AG20443 (cell line): ENCODE measurements at regions not wholly inside any gene's neighbourhood (a gene's known extent, or its start where the extent isn't known, plus 50 kb on each side); places are given as distances from the start of the nearest gene placed in this dataset.

Source experiments
- DNase-seq: peaks from one replicate; pipeline ENCODE4 v3.0.0; 2012; ENCODE audit warnings: low spot score, mixed read lengths

GRCh38 chrX:43508694-43509093 is 147.4 kb upstream of the MAOA start:
- no peak for DNase-seq

- no peak for DNase-seq
These were observed 145.9 kb upstream of the MAOA start for GRCh38 chrX:43510209-43510608.

DNA sequence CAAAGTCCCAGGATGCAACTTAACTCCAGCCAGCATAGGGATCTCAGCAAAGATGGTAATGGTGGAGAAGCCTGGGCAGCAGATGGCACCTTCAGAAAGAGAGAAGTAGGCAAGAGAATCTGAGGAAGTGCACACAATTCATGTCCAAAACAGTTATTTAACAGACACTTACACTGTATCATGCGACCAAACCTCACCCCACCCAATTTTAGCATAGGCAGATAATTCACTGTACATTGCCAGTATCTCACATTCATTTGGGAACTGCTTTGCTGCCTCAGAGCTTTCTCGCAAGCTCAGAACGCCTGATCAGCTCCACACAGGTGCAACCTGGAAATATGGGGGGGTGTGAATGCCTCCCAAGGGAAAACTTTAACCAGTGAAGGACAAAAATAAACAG is 143.0 kb upstream of the MAOA start:
- no peak for DNase-seq

- no peak for DNase-seq
These were observed 141.3 kb upstream of the MAOA start for GRCh38 chrX:43514820-43515219.

GRCh38 chrX:43522582-43522981 is 133.5 kb upstream of the MAOA start:
- no peak for DNase-seq

DNA sequence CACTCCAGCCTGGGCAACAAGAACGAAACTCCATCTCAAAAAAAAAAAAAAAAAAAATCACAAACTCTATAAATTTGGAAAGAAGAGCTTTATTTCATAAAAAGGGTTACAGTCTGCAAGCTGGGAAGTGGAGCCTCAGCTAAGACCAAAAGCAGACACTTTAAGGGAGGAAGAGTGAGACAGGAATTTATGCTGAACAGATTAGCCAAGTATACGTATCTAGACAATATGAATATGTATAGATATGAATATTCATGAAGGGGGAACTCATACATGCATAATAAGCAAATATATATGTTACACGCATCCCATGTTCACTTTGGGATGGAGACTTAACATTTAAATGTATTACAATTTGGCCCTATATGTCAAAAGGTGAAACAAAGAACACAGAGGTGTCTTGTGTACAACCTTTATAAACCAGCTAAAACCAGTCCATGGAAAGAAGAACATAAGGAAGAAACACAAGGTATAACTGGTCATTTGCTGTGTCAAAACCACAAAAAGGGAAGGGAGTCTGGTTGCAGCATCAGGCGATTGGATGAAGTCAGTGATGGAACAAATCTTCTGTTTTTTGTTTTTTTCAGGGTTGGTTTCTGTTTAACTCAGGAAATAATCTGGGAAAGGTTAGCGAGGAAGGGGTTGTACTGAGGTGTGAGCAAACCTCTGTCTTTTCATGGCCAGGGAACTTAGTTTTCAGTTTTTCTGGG is 130.0 kb upstream of the MAOA start:
- no peak for DNase-seq

DNA sequence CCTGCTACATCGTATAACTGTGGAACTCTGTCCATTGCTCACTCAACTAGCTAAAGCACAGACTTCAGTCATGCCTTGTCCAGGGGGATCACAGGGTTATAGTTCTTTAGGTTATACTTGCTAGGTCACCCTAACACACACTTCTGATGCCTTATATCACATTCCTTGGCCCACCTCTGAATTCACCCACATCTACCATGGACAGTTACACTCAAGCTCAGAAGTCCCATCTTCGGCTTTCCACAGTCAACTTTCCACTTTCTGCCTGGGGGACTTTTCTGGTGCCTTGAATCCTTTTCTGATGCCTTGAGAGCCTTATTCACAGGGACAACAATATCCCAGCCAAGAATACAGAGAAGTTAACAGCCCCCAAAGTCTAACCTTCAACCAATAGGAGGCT is 129.2 kb upstream of the MAOA start:
- no peak for DNase-seq

DNA sequence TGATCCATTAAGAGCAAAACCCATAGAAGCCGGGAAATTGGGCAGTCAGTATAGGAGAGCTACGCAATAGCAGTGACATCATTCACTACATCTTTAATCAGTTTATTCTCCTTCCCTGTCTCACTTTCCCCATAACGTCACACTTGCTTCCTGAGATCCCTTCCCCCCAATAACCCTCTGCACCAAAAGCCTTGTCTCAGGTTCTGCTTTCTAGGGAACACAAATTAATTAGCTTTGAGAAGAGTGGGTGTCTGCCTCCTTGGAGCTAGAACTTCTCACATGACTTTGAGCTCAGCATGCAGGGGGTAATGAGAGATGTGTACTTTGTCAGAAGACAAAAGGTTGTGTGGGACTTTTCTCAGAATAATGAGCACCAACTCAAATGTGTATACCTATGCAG is 128.3 kb upstream of the MAOA start:
- DNase-seq: no peak

- no peak for DNase-seq
These were observed 125.3 kb upstream of the MAOA start for GRCh38 chrX:43530837-43531236.

- no peak for DNase-seq
These were observed 115.8 kb upstream of the MAOA start for GRCh38 chrX:43540318-43540717.

DNA sequence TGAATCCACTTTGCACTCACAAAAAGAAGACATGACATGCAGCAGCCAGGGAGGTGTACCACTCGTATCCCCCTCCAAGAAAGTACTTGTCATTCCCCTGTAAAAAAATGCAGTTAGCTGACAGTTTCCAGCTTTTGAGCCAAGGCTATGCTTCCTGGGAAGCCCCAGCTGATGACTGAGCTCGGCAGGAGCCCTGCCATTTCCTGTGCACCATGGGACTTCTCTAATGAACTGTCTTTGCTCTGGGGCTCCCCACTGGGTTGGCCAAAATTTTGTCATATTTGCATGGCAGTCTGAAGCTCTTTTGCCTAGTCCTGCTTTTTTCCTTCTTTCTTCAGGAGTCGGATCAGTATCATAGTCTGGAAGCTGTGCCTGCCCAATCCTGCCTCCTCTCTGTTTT is 104.5 kb upstream of the MAOA start:
- DNase-seq: no peak

- no peak for DNase-seq
These were observed 103.9 kb upstream of the MAOA start for GRCh38 chrX:43552156-43552555.

GRCh38 chrX:43552703-43553102 is 103.4 kb upstream of the MAOA start:
- no peak for DNase-seq

DNA sequence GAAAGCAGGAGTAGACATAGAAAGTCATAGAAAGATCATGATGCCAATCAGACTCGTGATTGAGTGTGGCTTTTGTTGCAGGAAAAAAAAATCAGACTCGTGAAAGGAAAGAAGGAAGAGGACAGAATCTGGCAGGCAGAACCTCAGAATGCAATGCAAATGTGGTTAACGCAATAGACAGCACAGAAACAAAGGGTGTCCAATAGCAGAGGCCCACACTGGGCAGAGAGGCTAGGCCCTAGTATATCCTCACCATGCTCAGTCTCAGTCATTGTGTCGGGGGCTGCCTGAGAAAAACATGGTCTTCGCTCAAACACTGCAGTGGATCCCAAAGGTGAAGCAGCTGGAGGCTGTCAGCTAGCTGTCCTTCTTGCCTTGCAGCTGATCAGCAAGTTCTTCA is 102.8 kb upstream of the MAOA start:
- DNase-seq: no peak

- no peak for DNase-seq
These were observed 99.9 kb upstream of the MAOA start for GRCh38 chrX:43556207-43556606.

GRCh38 chrX:43557792-43558191 is 98.3 kb upstream of the MAOA start:
- DNase-seq: peak; percentile 43

DNA sequence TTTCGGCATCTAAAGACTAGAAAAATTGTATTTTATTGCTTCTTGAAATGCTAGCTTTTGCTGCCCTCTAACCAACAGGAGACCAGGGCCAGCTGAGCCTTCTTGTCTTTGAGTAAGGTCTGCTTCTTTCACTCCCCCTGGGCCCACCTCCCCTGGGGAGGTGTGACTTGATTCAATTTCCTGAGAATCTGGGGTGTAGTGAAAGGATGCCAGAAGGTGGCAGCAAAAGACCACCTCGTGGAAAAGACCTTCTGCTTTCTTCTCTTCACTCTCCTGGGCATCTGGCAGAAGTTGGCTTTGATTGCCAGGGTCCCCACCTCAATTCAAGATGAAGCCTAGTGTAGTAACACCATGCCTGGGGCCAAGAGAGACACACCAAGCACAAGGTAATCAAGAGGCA is 96.5 kb upstream of the MAOA start:
- DNase-seq: peak; percentile 7

GRCh38 chrX:43560247-43560946 is 95.7 kb upstream of the MAOA start:
- DNase-seq: no peak

DNA sequence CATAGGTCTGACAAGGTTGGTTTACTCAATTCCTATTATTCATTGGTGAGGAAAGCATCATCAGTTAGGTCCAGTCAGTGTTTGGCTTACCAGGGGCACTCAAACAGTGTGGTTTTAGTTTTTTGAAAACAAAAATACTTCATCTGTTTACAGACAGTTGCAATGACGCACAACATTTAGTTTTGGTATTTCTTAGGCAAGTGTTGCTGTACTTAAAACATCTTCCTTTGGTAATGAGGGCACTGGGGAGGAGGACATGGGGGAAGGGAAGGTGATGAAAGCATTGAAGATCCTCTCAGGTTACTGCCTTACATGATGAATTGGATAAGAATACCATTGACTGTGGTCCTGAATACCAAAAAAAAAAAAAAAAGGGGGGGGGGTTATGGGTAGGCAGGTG is 93.7 kb upstream of the MAOA start:
- DNase-seq: no peak

GRCh38 chrX:43564953-43565352 is 91.1 kb upstream of the MAOA start:
- no peak for DNase-seq

DNA sequence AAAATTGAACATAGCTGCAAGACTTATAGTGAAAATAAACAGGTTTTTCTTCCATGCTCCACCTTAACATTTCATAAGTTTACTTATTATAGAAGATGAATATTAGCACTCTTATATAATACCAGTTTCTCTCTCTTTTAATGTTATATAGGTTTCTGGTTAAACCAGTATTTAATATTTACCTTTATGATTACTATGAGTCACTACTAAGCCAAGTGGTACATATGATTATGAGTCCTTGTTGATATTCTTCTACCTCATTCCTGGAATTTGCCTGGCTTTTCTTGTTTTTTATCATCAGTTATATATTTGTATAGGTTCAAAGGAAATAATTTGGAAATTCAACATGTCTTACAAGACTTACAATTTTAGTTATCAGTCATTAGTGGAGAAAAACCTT is 89.9 kb upstream of the MAOA start:
- no peak for DNase-seq

GRCh38 chrX:43573441-43574015 is 82.6 kb upstream of the MAOA start:
- no peak for DNase-seq

DNA sequence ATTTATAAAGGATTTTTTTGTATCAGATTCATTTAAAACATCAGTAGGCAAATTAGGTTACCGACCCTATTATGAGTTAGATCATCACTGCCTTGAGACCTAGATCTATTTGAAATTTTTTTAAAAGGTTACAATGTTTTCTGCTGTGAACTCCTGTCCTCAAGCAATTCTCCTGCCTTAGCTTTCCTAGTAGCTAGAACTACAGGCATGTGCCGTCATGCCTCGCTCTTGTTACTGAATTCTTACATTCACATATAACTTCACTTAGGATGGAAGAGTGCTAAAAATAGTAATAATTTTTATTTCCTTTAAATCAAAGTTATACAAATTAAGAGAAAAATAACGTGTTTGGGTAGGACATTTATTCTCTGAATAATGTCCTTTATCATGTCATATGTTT is 75.5 kb upstream of the MAOA start:
- no peak for DNase-seq

- DNase-seq: no peak
These were observed 74.9 kb upstream of the MAOA start for GRCh38 chrX:43581167-43581566.
